Karpas-422 (cell line): ENCODE measurements at regions not wholly inside any gene's neighbourhood (a gene's known extent, or its start where the extent isn't known, plus 50 kb on each side); places are given as distances from the start of the nearest gene placed in this dataset.
"Not testable (repeated sequence)": the region's sequence is repeated elsewhere in the genome, so short reads cannot be mapped to it uniquely, and the experiment has no call there.

Experiments used
- DNase-seq: peaks from one replicate; pipeline ENCODE4 v3.0.0-alpha.2; 2015
- H2AFZ ChIP-seq: fragments of 200-600 bp; sonication (generic); 2 replicates; pipeline ENCODE4 v1.6.1; 2014; ENCODE audit warnings: antibody characterized with exemption, low read length, mixed read lengths
- H3K27ac ChIP-seq: fragments of 200-600 bp; sonication (generic); 2 replicates; pipeline ENCODE4 v1.5.1; 2014; ENCODE audit warnings: mild to moderate bottlenecking, low read length, moderate library complexity
- H3K27me3 ChIP-seq: fragments of 200-600 bp; sonication (generic); 2 replicates; pipeline ENCODE4 v1.6.1; 2014; ENCODE audit warnings: low read length, mixed read lengths
- H3K36me3 ChIP-seq: fragments of 200-600 bp; sonication (generic); 2 replicates; pipeline ENCODE4 v1.6.1; 2014; ENCODE audit warnings: low read length, mixed read lengths; ENCODE audit not compliant: insufficient read depth
- H3K4me1 ChIP-seq: fragments of 200-600 bp; sonication (generic); 2 replicates; pipeline ENCODE4 v1.6.1; 2014; ENCODE audit warnings: mild to moderate bottlenecking, low read length, mixed read lengths
- H3K4me2 ChIP-seq: fragments of 200-600 bp; sonication (generic); 2 replicates; pipeline ENCODE4 v1.6.1; 2014; ENCODE audit warnings: low read length, low read depth, mild to moderate bottlenecking; ENCODE audit not compliant: poor library complexity, severe bottlenecking
- H3K4me3 ChIP-seq: fragments of 200-600 bp; sonication (generic); 2 replicates; pipeline ENCODE4 v1.5.1; 2014; ENCODE audit warnings: mild to moderate bottlenecking, antibody characterized with exemption, low read length, mixed read lengths
- H3K79me2 ChIP-seq: fragments of 200-600 bp; sonication (generic); 2 replicates; pipeline ENCODE4 v1.6.1; 2014; ENCODE audit warnings: mild to moderate bottlenecking, low read length, mixed read lengths
- H3K9ac ChIP-seq: fragments of 200-600 bp; sonication (generic); 2 replicates; pipeline ENCODE4 v1.6.0; 2014; ENCODE audit warnings: low read length
- H3K9me2 ChIP-seq: fragments of 200-600 bp; sonication (generic), shearing (Covaris generic); replicated peaks from 2 replicates; pipeline ENCODE4 v1.6.0; 2014; ENCODE audit warnings: mild to moderate bottlenecking, low read length, moderate library complexity; ENCODE audit not compliant: insufficient read depth
- H3K9me3 ChIP-seq: fragments of 300-700, 200-600 bp; sonication (generic); 2 replicates; pipeline ENCODE4 v1.6.1; 2014; ENCODE audit warnings: low read length, mixed read lengths
- H4K20me1 ChIP-seq: fragments of 200-600 bp; sonication (generic); 2 replicates; pipeline ENCODE4 v1.6.1; 2014; ENCODE audit warnings: mild to moderate bottlenecking, antibody characterized with exemption, low read length, low read depth; ENCODE audit not compliant: insufficient read depth

- no peak for DNase-seq
- Histone ChIP-seq H3K4me3 (no peak overlapping the region), H3K9me3 (no peaks in the 10 kb centered on the region), H3K27ac (no peak overlapping the region), H3K36me3 (no peaks in the 10 kb centered on the region), H2AFZ (no peak overlapping the region), H3K27me3 (no peaks in the 10 kb centered on the region), H3K79me2 (no peaks in the 10 kb centered on the region), H4K20me1 (no peaks in the 10 kb centered on the region), H3K9me2 (no peaks in the 10 kb centered on the region), H3K9ac (no peak overlapping the region), H3K4me2 (no peak overlapping the region), H3K4me1 (no peaks in the 10 kb centered on the region)
Observed at GRCh38 chr2:133641942-133642725, 73.9 kb upstream of the NCKAP5 start.

- H2AFZ ChIP-seq = no peak overlapping the region
- no peak overlapping the region for H3K27ac ChIP-seq
- H3K9me2 ChIP-seq = no peaks in the 10 kb centered on the region
- no peak overlapping the region for H3K9ac ChIP-seq
- no peaks in the 10 kb centered on the region for H4K20me1 ChIP-seq
- no peaks in the 10 kb centered on the region for H3K36me3 ChIP-seq
- H3K4me1 ChIP-seq = no peaks in the 10 kb centered on the region
- no peaks in the 10 kb centered on the region for H3K79me2 ChIP-seq
- H3K9me3 ChIP-seq = no peaks in the 10 kb centered on the region
- H3K27me3 ChIP-seq = no peaks in the 10 kb centered on the region
- H3K4me2 ChIP-seq = no peak overlapping the region
- no peak for DNase-seq
- no peak overlapping the region for H3K4me3 ChIP-seq
Observed at GRCh38 chr2:133642791-133643191, 74.5 kb upstream of the NCKAP5 start.

GRCh38 chr2:133643863-133644262 lies 75.6 kb upstream of the NCKAP5 start:
- Histone ChIP-seq H3K9me2 (no peaks in the 10 kb centered on the region), H3K27ac (no peak overlapping the region), H3K4me3 (no peak overlapping the region), H3K9ac (no peak overlapping the region), H4K20me1 (no peaks in the 10 kb centered on the region), H3K4me1 (no peaks in the 10 kb centered on the region), H3K4me2 (no peak overlapping the region), H2AFZ (no peak overlapping the region), H3K79me2 (no peaks in the 10 kb centered on the region), H3K9me3 (no peaks in the 10 kb centered on the region), H3K27me3 (no peaks in the 10 kb centered on the region), H3K36me3 (no peaks in the 10 kb centered on the region)
- no peak for DNase-seq

- H3K27ac ChIP-seq = no peak overlapping the region
- H3K27me3 ChIP-seq = no peaks in the 10 kb centered on the region
- no peak overlapping the region for H3K9ac ChIP-seq
- no peak overlapping the region for H3K4me2 ChIP-seq
- no peaks in the 10 kb centered on the region for H4K20me1 ChIP-seq
- no peak overlapping the region for H2AFZ ChIP-seq
- H3K4me3 ChIP-seq = no peak overlapping the region
- DNase-seq = no peak
- no peaks in the 10 kb centered on the region for H3K9me2 ChIP-seq
- no peaks in the 10 kb centered on the region for H3K79me2 ChIP-seq
- H3K4me1 ChIP-seq = no peaks in the 10 kb centered on the region
- no peaks in the 10 kb centered on the region for H3K36me3 ChIP-seq
- no peaks in the 10 kb centered on the region for H3K9me3 ChIP-seq
Observed at GRCh38 chr2:133644846-133645245, 76.6 kb upstream of the NCKAP5 start.

- H3K79me2 ChIP-seq, H4K20me1 ChIP-seq, H3K27me3 ChIP-seq, H3K27ac ChIP-seq, H3K9me3 ChIP-seq, H3K4me3 ChIP-seq, H3K9me2 ChIP-seq, H3K9ac ChIP-seq, H3K4me1 ChIP-seq, H2AFZ ChIP-seq, H3K4me2 ChIP-seq, H3K36me3 ChIP-seq, DNase-seq: not testable (repeated sequence)
Observed at GRCh38 chr2:133647386-133647785, 79.1 kb upstream of the NCKAP5 start.

GRCh38 chr2:133651861-133652260 lies 83.6 kb upstream of the NCKAP5 start:
- H3K27ac ChIP-seq = no peak overlapping the region
- DNase-seq = no peak
- H3K27me3 ChIP-seq = no peaks in the 10 kb centered on the region
- H3K36me3 ChIP-seq = no peaks in the 10 kb centered on the region
- no peak overlapping the region for H2AFZ ChIP-seq
- no peaks in the 10 kb centered on the region for H4K20me1 ChIP-seq
- H3K9ac ChIP-seq = no peak overlapping the region
- H3K9me2 ChIP-seq = no peaks in the 10 kb centered on the region
- no peak overlapping the region for H3K4me2 ChIP-seq
- no peak overlapping the region for H3K4me3 ChIP-seq
- no peaks in the 10 kb centered on the region for H3K4me1 ChIP-seq
- no peaks in the 10 kb centered on the region for H3K9me3 ChIP-seq
- H3K79me2 ChIP-seq = no peaks in the 10 kb centered on the region

GRCh38 chr2:133652398-133652797 lies 84.1 kb upstream of the NCKAP5 start:
- H3K4me3 ChIP-seq = no peak overlapping the region
- no peak for DNase-seq

GRCh38 chr2:133653056-133653455 lies 84.8 kb upstream of the NCKAP5 start:
- Histone ChIP-seq H3K36me3 (no peaks in the 10 kb centered on the region), H2AFZ (no peak overlapping the region)

More at GRCh38 chr2:133652398-133652797, 84.1 kb upstream of the NCKAP5 start:
- Histone ChIP-seq H3K4me1 (no peaks in the 10 kb centered on the region), H3K9me3 (no peaks in the 10 kb centered on the region), H3K27ac (no peak overlapping the region), H3K27me3 (no peaks in the 10 kb centered on the region; the same call in 1 of the 2 replicates), H3K36me3 (no peaks in the 10 kb centered on the region), H3K4me2 (no peak overlapping the region), H3K9me2 (no peaks in the 10 kb centered on the region), H3K9ac (no peak overlapping the region), H2AFZ (no peak overlapping the region), H4K20me1 (no peaks in the 10 kb centered on the region), H3K79me2 (no peaks in the 10 kb centered on the region)

More at GRCh38 chr2:133653056-133653455, 84.8 kb upstream of the NCKAP5 start:
- H3K4me2 ChIP-seq = no peak overlapping the region
- no peak overlapping the region for H3K27ac ChIP-seq
- H3K9me3 ChIP-seq = no peaks in the 10 kb centered on the region
- H3K4me1 ChIP-seq = no peaks in the 10 kb centered on the region
- H4K20me1 ChIP-seq = no peaks in the 10 kb centered on the region
- H3K9ac ChIP-seq = no peak overlapping the region
- no peaks in the 10 kb centered on the region; the same call in 1 of the 2 replicates for H3K27me3 ChIP-seq
- no peak overlapping the region for H3K4me3 ChIP-seq
- no peaks in the 10 kb centered on the region for H3K9me2 ChIP-seq
- H3K79me2 ChIP-seq = no peaks in the 10 kb centered on the region
- no peak for DNase-seq
